Caco-2 (cell line): ENCODE measurements at regions not wholly inside any gene's neighbourhood (a gene's known extent, or its start where the extent isn't known, plus 50 kb on each side); places are given as distances from the start of the nearest gene placed in this dataset.

Experiments used
- BruUV-seq: library from RNA; stranded (reverse); fragments of 400-500 nt; replicated peaks from 2 replicates; lab custom pipeline; 2021; lab: Mats Ljungman, UMichigan
- CTCF ChIA-PET: fragments of 300-600 bp; sonication (Branson Sonifier 250); formaldehyde crosslinking; loops from one replicate; lab custom pipeline; 2022; ENCODE audit warnings: antibody characterized with exemption; lab: Charles Lee
- POLR2A ChIA-PET: fragments of 300-600 bp; sonication (Branson Sonifier 250); formaldehyde crosslinking; loops from one replicate; lab custom pipeline; 2022; ENCODE audit warnings: antibody characterized with exemption; lab: Charles Lee
- DNase-seq, 2 experiments: peaks; one replicate each; pipeline versions ENCODE4 v3.0.0 to v3.0.0-alpha.2; 2020 to 2022
- H3K27me3 ChIP-seq: replicated peaks from 2 replicates; pipeline ENCODE4 v1.6.0; 2011; ENCODE audit warnings: low read length; ENCODE audit not compliant: control insufficient read depth, insufficient read depth
- H3K36me3 ChIP-seq: 2 replicates; pipeline ENCODE4 v1.5.1; 2011; ENCODE audit warnings: low read length; ENCODE audit not compliant: control insufficient read depth, insufficient read depth
- H3K4me1 ChIP-seq: fragments of 250-450 bp; sonication (Bioruptor Pico); 2 replicates; pipeline ENCODE4 v1.5.1; 2020; ENCODE audit warnings: mild to moderate bottlenecking
- H3K4me3 ChIP-seq: 2 replicates; pipeline ENCODE4 v1.5.1; 2011; ENCODE audit warnings: low read depth, mild to moderate bottlenecking, control low read depth, low read length
- H3K9me3 ChIP-seq: fragments of 250-450 bp; sonication (Bioruptor Pico); 2 replicates; pipeline ENCODE4 v1.5.1; 2020; ENCODE audit warnings: mild to moderate bottlenecking, moderate library complexity
- H3K27ac Mint-ChIP-seq: one replicate; pipeline ENCODE4 v1.8.0; 2022; ENCODE audit warnings: mixed read lengths; ENCODE audit not compliant: unreplicated experiment
- H3K27me3 Mint-ChIP-seq: one replicate; pipeline ENCODE4 v1.8.0; 2022; ENCODE audit warnings: mixed read lengths; ENCODE audit not compliant: insufficient read depth, unreplicated experiment
- H3K36me3 Mint-ChIP-seq: one replicate; pipeline ENCODE4 v1.8.0; 2022; ENCODE audit warnings: mild to moderate bottlenecking, mixed read lengths; ENCODE audit not compliant: insufficient read depth, unreplicated experiment
- H3K4me1 Mint-ChIP-seq: one replicate; pipeline ENCODE4 v1.8.0; 2022; ENCODE audit warnings: low read depth, mixed read lengths; ENCODE audit not compliant: unreplicated experiment
- H3K4me3 Mint-ChIP-seq: one replicate; pipeline ENCODE4 v1.8.0; 2022; ENCODE audit warnings: mild to moderate bottlenecking, moderate library complexity, mixed read lengths; ENCODE audit not compliant: unreplicated experiment
- H3K9me3 Mint-ChIP-seq: one replicate; pipeline ENCODE4 v1.8.0; 2022; ENCODE audit warnings: mixed read lengths; ENCODE audit not compliant: unreplicated experiment
- intact Hi-C: fragments of 100-400 bp; cut with micrococcal nuclease; formaldehyde crosslinking; loops from one replicate; pipeline ENCODE4 v1.10.0; 2022; ENCODE audit not compliant: unreplicated experiment
- TF ChIP-seq, protein P1 (sequence below), 2 experiments: fragments of 200-600 bp in 1 of 2; IDR thresholded peaks; 1 replicate in 1 of 2; 2 replicates in 1 of 2; pipeline versions ENCODE4 v1.5.1 to v1.8.0; 2011 to 2022; ENCODE audit warnings: antibody characterized with exemption in 1 of 2, control low read depth in 1 of 2, inconsistent platforms in 1 of 2, low read depth in 1 of 2, low read length in 1 of 2, mild to moderate bottlenecking in 1 of 2, moderate library complexity in 1 of 2; ENCODE audit not compliant: insufficient read depth in 1 of 2, severe bottlenecking in 1 of 2, unreplicated experiment in 1 of 2

DNA sequence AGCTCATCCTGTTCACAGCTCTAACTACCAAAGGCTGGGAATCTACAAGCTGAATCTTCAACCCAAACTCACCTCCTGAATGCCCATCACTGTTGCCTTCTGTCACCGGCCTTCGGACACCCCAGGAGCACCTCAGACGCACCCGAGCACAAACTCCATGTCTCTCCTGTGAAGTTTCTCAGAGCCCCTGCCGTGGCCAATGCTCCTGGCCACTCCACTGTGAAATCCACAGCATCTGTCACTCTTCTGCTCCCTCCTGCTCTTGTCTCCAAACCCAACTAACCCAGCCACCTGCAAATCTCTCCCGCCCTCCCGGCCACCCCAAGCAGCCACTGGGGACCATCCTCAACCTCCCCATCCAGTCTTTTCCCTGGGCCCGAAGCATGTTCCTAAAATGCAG lies 457.9 kb upstream of the SALL3 start:
- H3K36me3 ChIP-seq, result no peaks in the 10 kb centered on the region
- TF ChIP-seq, protein P1, sequence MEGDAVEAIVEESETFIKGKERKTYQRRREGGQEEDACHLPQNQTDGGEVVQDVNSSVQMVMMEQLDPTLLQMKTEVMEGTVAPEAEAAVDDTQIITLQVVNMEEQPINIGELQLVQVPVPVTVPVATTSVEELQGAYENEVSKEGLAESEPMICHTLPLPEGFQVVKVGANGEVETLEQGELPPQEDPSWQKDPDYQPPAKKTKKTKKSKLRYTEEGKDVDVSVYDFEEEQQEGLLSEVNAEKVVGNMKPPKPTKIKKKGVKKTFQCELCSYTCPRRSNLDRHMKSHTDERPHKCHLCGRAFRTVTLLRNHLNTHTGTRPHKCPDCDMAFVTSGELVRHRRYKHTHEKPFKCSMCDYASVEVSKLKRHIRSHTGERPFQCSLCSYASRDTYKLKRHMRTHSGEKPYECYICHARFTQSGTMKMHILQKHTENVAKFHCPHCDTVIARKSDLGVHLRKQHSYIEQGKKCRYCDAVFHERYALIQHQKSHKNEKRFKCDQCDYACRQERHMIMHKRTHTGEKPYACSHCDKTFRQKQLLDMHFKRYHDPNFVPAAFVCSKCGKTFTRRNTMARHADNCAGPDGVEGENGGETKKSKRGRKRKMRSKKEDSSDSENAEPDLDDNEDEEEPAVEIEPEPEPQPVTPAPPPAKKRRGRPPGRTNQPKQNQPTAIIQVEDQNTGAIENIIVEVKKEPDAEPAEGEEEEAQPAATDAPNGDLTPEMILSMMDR (IDR thresholded peaks at IDR 0.05; ENCODE audit: insufficient read depth in 1 of 2, low read depth in 1 of 2, low read length in 1 of 2, severe bottlenecking in 1 of 2, unreplicated experiment in 1 of 2), result no peak
- H3K4me1 Mint-ChIP-seq, result no peaks in the 10 kb centered on the region
- no peak overlapping the region for H3K27ac Mint-ChIP-seq
- ChIA-PET POLR2A (no interaction called here), CTCF (no interaction called here)
- H3K9me3 Mint-ChIP-seq, result peaks cover 11% of the 10 kb centered on the region
- H3K4me1 ChIP-seq, result no peaks in the 10 kb centered on the region
- BruUV-seq, result no TSS peak
- DNase-seq, result no peak
- H3K27me3 Mint-ChIP-seq, result peaks cover 4% of the 10 kb centered on the region
- H3K9me3 ChIP-seq, result no peaks in the 10 kb centered on the region
- H3K36me3 Mint-ChIP-seq, result no peaks in the 10 kb centered on the region
- intact Hi-C loops, result no loop called here
- no peak overlapping the region for H3K4me3 Mint-ChIP-seq
- H3K4me3 ChIP-seq, result no peak overlapping the region
- H3K27me3 ChIP-seq, result no peaks in the 10 kb centered on the region

DNA sequence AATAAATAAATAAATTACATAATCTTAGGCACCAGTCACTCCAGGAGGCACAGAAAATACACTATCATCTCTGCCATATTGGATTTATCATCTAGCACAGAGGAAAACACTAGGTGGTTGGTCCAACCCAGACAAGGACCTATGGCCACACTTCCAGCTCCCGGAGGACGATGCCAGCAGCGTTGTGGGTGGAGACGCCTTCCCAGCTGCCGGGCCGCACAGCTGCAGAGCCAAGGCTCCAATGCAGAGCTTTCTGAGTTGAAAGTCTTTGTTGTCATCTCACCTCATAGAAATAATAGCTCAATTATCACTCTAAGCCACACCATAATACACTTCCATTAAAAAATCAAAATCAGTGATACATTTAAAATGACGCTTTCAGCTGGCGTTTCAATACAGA lies 457.1 kb upstream of the SALL3 start:
- H3K27me3 ChIP-seq, result no peaks in the 10 kb centered on the region
- H3K4me3 ChIP-seq, result no peak overlapping the region
- CTCF ChIA-PET, result no interaction called here
- Mint-ChIP-seq H3K27ac (no peak overlapping the region), H3K4me3 (no peak overlapping the region), H3K36me3 (no peaks in the 10 kb centered on the region), H3K27me3 (peaks cover 4% of the 10 kb centered on the region), H3K9me3 (peaks cover 11% of the 10 kb centered on the region), H3K4me1 (no peaks in the 10 kb centered on the region)
- POLR2A ChIA-PET, result no interaction called here
- no peaks in the 10 kb centered on the region for H3K9me3 ChIP-seq
- TF ChIP-seq, protein P1 (IDR thresholded peaks at IDR 0.05; ENCODE audit: insufficient read depth in 1 of 2, low read depth in 1 of 2, low read length in 1 of 2, severe bottlenecking in 1 of 2, unreplicated experiment in 1 of 2), result no peak
- BruUV-seq, result no TSS peak
- no peaks in the 10 kb centered on the region for H3K36me3 ChIP-seq
- intact Hi-C loops, result no loop called here
- H3K4me1 ChIP-seq, result no peaks in the 10 kb centered on the region
- no peak for DNase-seq

DNA sequence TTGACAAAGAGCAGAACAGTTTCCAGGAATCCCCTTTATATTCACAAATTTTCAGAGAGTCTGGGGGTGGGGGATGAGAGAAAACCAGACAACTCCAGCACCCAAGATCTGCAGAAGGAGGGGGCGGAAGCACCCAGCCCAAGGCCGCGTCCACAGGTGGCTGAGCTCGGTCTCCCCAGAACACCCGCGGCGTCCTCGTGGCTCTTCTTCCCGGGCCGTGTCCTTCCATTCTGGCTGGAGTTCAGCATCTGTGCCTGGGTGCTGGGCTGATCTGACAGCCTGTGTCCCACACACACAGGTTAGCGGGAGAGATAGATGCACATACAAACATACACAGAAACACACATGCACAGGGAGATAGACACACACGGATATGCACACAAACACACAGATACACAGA lies 455.8 kb upstream of the SALL3 start:
- CTCF ChIA-PET, result no interaction called here
- no peak overlapping the region for H3K4me3 Mint-ChIP-seq
- TF ChIP-seq, protein P1 (IDR thresholded peaks at IDR 0.05; ENCODE audit: insufficient read depth in 1 of 2, low read depth in 1 of 2, low read length in 1 of 2, severe bottlenecking in 1 of 2, unreplicated experiment in 1 of 2), result no peak
- intact Hi-C loops, result no loop called here
- no peaks in the 10 kb centered on the region for H3K9me3 ChIP-seq
- no peaks in the 10 kb centered on the region for H3K4me1 ChIP-seq
- no peaks in the 10 kb centered on the region for H3K36me3 Mint-ChIP-seq
- no TSS peak for BruUV-seq
- H3K4me1 Mint-ChIP-seq, result no peaks in the 10 kb centered on the region
- H3K27me3 Mint-ChIP-seq, result peaks cover 4% of the 10 kb centered on the region
- H3K9me3 Mint-ChIP-seq, result peaks cover 11% of the 10 kb centered on the region
- H3K27ac Mint-ChIP-seq, result no peak overlapping the region
- POLR2A ChIA-PET, result no interaction called here
- DNase-seq, result no peak
- no peaks in the 10 kb centered on the region for H3K27me3 ChIP-seq
- H3K36me3 ChIP-seq, result no peaks in the 10 kb centered on the region
- no peak overlapping the region for H3K4me3 ChIP-seq
